ENCODE measurements at regions not wholly inside any gene's neighbourhood (a gene's known extent, or its start where the extent isn't known, plus 50 kb on each side); places are given as distances from the start of the nearest gene placed in this dataset.

GRCh38 chr2:10211844-10212422 is 89.4 kb downstream of the RRM2 start:
- no peak overlapping the region for H3K4me3 Mint-ChIP-seq
- no peaks in the 10 kb centered on the region for H3K9me3 Mint-ChIP-seq
- Histone ChIP-seq H3K36me3 (ENCODE audit: control insufficient read depth in 2 of 3, insufficient read depth in 3 of 3, low read length in 3 of 3) (no peaks in the 10 kb centered on the region), H3K27ac (ENCODE audit: low read depth, low read length) (no peak overlapping the region), H3K4me1 (ENCODE audit: control insufficient read depth in 2 of 2, insufficient read depth in 2 of 2, low read length in 2 of 2) (no peaks in the 10 kb centered on the region), H3K4me3 (ENCODE audit: low read length) (no peak overlapping the region), H3K27me3 (ENCODE audit: control insufficient read depth in 2 of 2, insufficient read depth in 2 of 2, low read length in 2 of 2) (no peaks in the 10 kb centered on the region), H3K9me3 (ENCODE audit: control insufficient read depth in 2 of 3, low read length in 3 of 3) (no peaks in the 10 kb centered on the region)
- DNase-seq: no peak
- intact Hi-C loops (cut with micrococcal nuclease): no loop called here
- H3K36me3 Mint-ChIP-seq: peaks cover 0 to 7% (median 0%) of the 10 kb centered on the region in 5 donors
- peaks cover 0 to 2% (median 0%) of the 10 kb centered on the region in 7 donors for H3K4me1 Mint-ChIP-seq
- CTCF ChIA-PET: no interaction called here
- POLR2A ChIA-PET: no interaction called here
- H3K27me3 Mint-ChIP-seq: no peaks in the 10 kb centered on the region
- H3K27ac Mint-ChIP-seq: no peak overlapping the region
- ATAC-seq: no peak

- H3K4me1 Mint-ChIP-seq: peaks cover 0 to 2% (median 0%) of the 10 kb centered on the region in 7 donors
- Histone ChIP-seq H3K27me3 (ENCODE audit: control insufficient read depth in 2 of 2, insufficient read depth in 2 of 2, low read length in 2 of 2) (no peaks in the 10 kb centered on the region), H3K27ac (ENCODE audit: low read depth, low read length) (no peak overlapping the region), H3K4me3 (ENCODE audit: low read length) (no peak overlapping the region), H3K9me3 (ENCODE audit: control insufficient read depth in 2 of 3, low read length in 3 of 3) (no peaks in the 10 kb centered on the region), H3K36me3 (ENCODE audit: control insufficient read depth in 2 of 3, insufficient read depth in 3 of 3, low read length in 3 of 3) (no peaks in the 10 kb centered on the region), H3K4me1 (ENCODE audit: control insufficient read depth in 2 of 2, insufficient read depth in 2 of 2, low read length in 2 of 2) (no peaks in the 10 kb centered on the region)
- POLR2A ChIA-PET: no interaction called here
- CTCF ChIA-PET: no interaction called here
- intact Hi-C loops (cut with micrococcal nuclease): no loop called here
- peaks cover 0 to 5% (median 0%) of the 10 kb centered on the region in 5 donors for H3K36me3 Mint-ChIP-seq
- H3K27me3 Mint-ChIP-seq: no peaks in the 10 kb centered on the region
- H3K9me3 Mint-ChIP-seq: no peaks in the 10 kb centered on the region
- no peak overlapping the region for H3K4me3 Mint-ChIP-seq
- DNase-seq (no peak), ATAC-seq (no peak)
- H3K27ac Mint-ChIP-seq: peak overlapping the region in 1 of 9 donors; percentile 90
Observed at GRCh38 chr2:10212827-10213226, 89.9 kb upstream of the HPCAL1 start.

- H3K27me3 ChIP-seq (ENCODE audit: control insufficient read depth in 2 of 2, insufficient read depth in 2 of 2, low read length in 2 of 2): no peaks in the 10 kb centered on the region
- ChIA-PET CTCF (no interaction called here), POLR2A (no interaction called here)
- no peaks in the 10 kb centered on the region for H3K4me1 ChIP-seq (ENCODE audit: control insufficient read depth in 2 of 2, insufficient read depth in 2 of 2, low read length in 2 of 2)
- intact Hi-C loops (cut with micrococcal nuclease): no loop called here
- Mint-ChIP-seq H3K36me3 (peaks cover 0 to 5% (median 0%) of the 10 kb centered on the region in 5 donors), H3K27me3 (no peaks in the 10 kb centered on the region), H3K9me3 (no peaks in the 10 kb centered on the region), H3K4me1 (peaks cover 0 to 2% (median 0%) of the 10 kb centered on the region in 7 donors), H3K4me3 (no peak overlapping the region), H3K27ac (no peak overlapping the region)
- DNase-seq (no peak), ATAC-seq (no peak)
- H3K9me3 ChIP-seq (ENCODE audit: control insufficient read depth in 2 of 3, low read length in 3 of 3): no peaks in the 10 kb centered on the region
- no peak overlapping the region for H3K27ac ChIP-seq (ENCODE audit: low read depth, low read length)
- no peak overlapping the region for H3K4me3 ChIP-seq (ENCODE audit: low read length)
- H3K36me3 ChIP-seq (ENCODE audit: control insufficient read depth in 2 of 3, insufficient read depth in 3 of 3, low read length in 3 of 3): no peaks in the 10 kb centered on the region
Observed at GRCh38 chr2:10214179-10214578, 88.5 kb upstream of the HPCAL1 start.

- no peaks in the 10 kb centered on the region for H3K27me3 Mint-ChIP-seq
- H3K9me3 Mint-ChIP-seq: no peaks in the 10 kb centered on the region
- DNase-seq (no peak), ATAC-seq (no peak)
- no peaks in the 10 kb centered on the region for H3K36me3 ChIP-seq (ENCODE audit: control insufficient read depth in 2 of 3, insufficient read depth in 3 of 3, low read length in 3 of 3)
- H3K36me3 Mint-ChIP-seq: peaks cover 0 to 5% (median 0%) of the 10 kb centered on the region in 5 donors
- H3K27ac Mint-ChIP-seq: no peak overlapping the region
- no peaks in the 10 kb centered on the region for H3K27me3 ChIP-seq (ENCODE audit: control insufficient read depth in 2 of 2, insufficient read depth in 2 of 2, low read length in 2 of 2)
- no peak overlapping the region for H3K4me3 Mint-ChIP-seq
- no peaks in the 10 kb centered on the region for H3K4me1 ChIP-seq (ENCODE audit: control insufficient read depth in 2 of 2, insufficient read depth in 2 of 2, low read length in 2 of 2)
- H3K4me1 Mint-ChIP-seq: peaks cover 0 to 2% (median 0%) of the 10 kb centered on the region in 7 donors
- no peaks in the 10 kb centered on the region for H3K9me3 ChIP-seq (ENCODE audit: control insufficient read depth in 2 of 3, low read length in 3 of 3)
- POLR2A ChIA-PET: no interaction called here
- H3K4me3 ChIP-seq (ENCODE audit: low read length): no peak overlapping the region
- intact Hi-C loops (cut with micrococcal nuclease): no loop called here
- CTCF ChIA-PET: no interaction called here
- H3K27ac ChIP-seq (ENCODE audit: low read depth, low read length): no peak overlapping the region
Observed at GRCh38 chr2:10215393-10215935, 87.2 kb upstream of the HPCAL1 start.

GRCh38 chr2:10216677-10217488 is 85.8 kb upstream of the HPCAL1 start:
- CTCF ChIA-PET: no interaction called here
- intact Hi-C loops (cut with micrococcal nuclease): no loop called here
- DNase-seq (no peak), ATAC-seq (no peak)
- H3K27ac ChIP-seq (ENCODE audit: low read depth, low read length): no peak overlapping the region
- no peaks in the 10 kb centered on the region for H3K27me3 Mint-ChIP-seq
- no peak overlapping the region for H3K27ac Mint-ChIP-seq
- no peaks in the 10 kb centered on the region for H3K9me3 ChIP-seq (ENCODE audit: control insufficient read depth in 2 of 3, low read length in 3 of 3)
- H3K36me3 Mint-ChIP-seq: no peaks in the 10 kb centered on the region
- POLR2A ChIA-PET: no interaction called here
- H3K36me3 ChIP-seq (ENCODE audit: control insufficient read depth in 2 of 3, insufficient read depth in 3 of 3, low read length in 3 of 3): no peaks in the 10 kb centered on the region
- H3K4me3 Mint-ChIP-seq: no peak overlapping the region
- no peaks in the 10 kb centered on the region for H3K9me3 Mint-ChIP-seq
- no peaks in the 10 kb centered on the region for H3K4me1 ChIP-seq (ENCODE audit: control insufficient read depth in 2 of 2, insufficient read depth in 2 of 2, low read length in 2 of 2)
- H3K27me3 ChIP-seq (ENCODE audit: control insufficient read depth in 2 of 2, insufficient read depth in 2 of 2, low read length in 2 of 2): no peaks in the 10 kb centered on the region
- no peak overlapping the region for H3K4me3 ChIP-seq (ENCODE audit: low read length)
- H3K4me1 Mint-ChIP-seq: peaks cover 0 to 2% (median 0%) of the 10 kb centered on the region in 7 donors

GRCh38 chr2:10217489-10218435 is 84.9 kb upstream of the HPCAL1 start:
- ATAC-seq: no peak
- intact Hi-C loops (cut with micrococcal nuclease): no loop called here
- H3K27ac Mint-ChIP-seq: no peak overlapping the region
- no peak overlapping the region for H3K4me3 Mint-ChIP-seq
- no peaks in the 10 kb centered on the region for H3K9me3 Mint-ChIP-seq
- no peaks in the 10 kb centered on the region for H3K36me3 Mint-ChIP-seq
- no peaks in the 10 kb centered on the region for H3K36me3 ChIP-seq (ENCODE audit: control insufficient read depth in 2 of 3, insufficient read depth in 3 of 3, low read length in 3 of 3)
- no peak overlapping the region for H3K27ac ChIP-seq (ENCODE audit: low read depth, low read length)
- CTCF ChIA-PET: no interaction called here
- POLR2A ChIA-PET: no interaction called here
- H3K4me3 ChIP-seq (ENCODE audit: low read length): no peak overlapping the region
- peaks cover 0 to 2% (median 0%) of the 10 kb centered on the region in 7 donors for H3K4me1 Mint-ChIP-seq
- no peak for DNase-seq
- no peaks in the 10 kb centered on the region for H3K27me3 Mint-ChIP-seq
- H3K9me3 ChIP-seq (ENCODE audit: control insufficient read depth in 2 of 3, low read length in 3 of 3): no peaks in the 10 kb centered on the region
- no peaks in the 10 kb centered on the region for H3K4me1 ChIP-seq (ENCODE audit: control insufficient read depth in 2 of 2, insufficient read depth in 2 of 2, low read length in 2 of 2)
- H3K27me3 ChIP-seq (ENCODE audit: control insufficient read depth in 2 of 2, insufficient read depth in 2 of 2, low read length in 2 of 2): no peaks in the 10 kb centered on the region

All from naive thymus-derived CD4-positive, alpha-beta T cell (primary cell).